Small intestine (tissue), 7 donors: ENCODE measurements at regions not wholly inside any gene's neighbourhood (a gene's known extent, or its start where the extent isn't known, plus 50 kb on each side); places are given as distances from the start of the nearest gene placed in this dataset.

Experiments used
- DNase-seq, 2 donors: peaks; one replicate each; pipeline versions ENCODE4 v3.0.0 to v3.0.0-alpha.2; 2013
- FAIRE-seq: peaks from 2 replicates; lab custom pipeline; 2012; peaks lifted over from hg19 to GRCh38; lab: Jason Lieb, UNC
- H3K27ac ChIP-seq, 3 donors: one replicate each; pipeline ENCODE4 v1.5.1; 2013; ENCODE audit warnings: low read length in 2 of 3, mild to moderate bottlenecking in 2 of 3, control low read depth in 1 of 3, inconsistent platforms in 1 of 3, low read depth in 1 of 3, moderate library complexity in 1 of 3
- H3K27me3 ChIP-seq, 3 donors: one replicate each; pipeline ENCODE4 v1.6.1; 2013; ENCODE audit warnings: low read length in 3 of 3, inconsistent platforms in 1 of 3; ENCODE audit not compliant: control insufficient read depth in 3 of 3, insufficient read depth in 3 of 3
- H3K36me3 ChIP-seq, 3 donors: one replicate each; pipeline ENCODE4 v1.6.1; 2013; ENCODE audit warnings: low read length in 3 of 3, inconsistent platforms in 1 of 3, low read depth in 1 of 3, mild to moderate bottlenecking in 1 of 3, moderate library complexity in 1 of 3; ENCODE audit not compliant: control insufficient read depth in 3 of 3, insufficient read depth in 2 of 3
- H3K4me1 ChIP-seq, 3 donors: one replicate each; pipeline ENCODE4 v1.6.1; 2013; ENCODE audit warnings: low read length in 2 of 3, inconsistent platforms in 1 of 3, low read depth in 1 of 3, mild to moderate bottlenecking in 1 of 3, moderate library complexity in 1 of 3; ENCODE audit not compliant: control insufficient read depth in 3 of 3, insufficient read depth in 2 of 3
- H3K4me3 ChIP-seq, 3 donors: one replicate each; pipeline ENCODE4 v1.5.1; 2013; ENCODE audit warnings: low read length in 3 of 3, control low read depth in 1 of 3, inconsistent platforms in 1 of 3, low read depth in 1 of 3, mild to moderate bottlenecking in 1 of 3, moderate library complexity in 1 of 3
- H3K9me3 ChIP-seq, 2 donors: one replicate each; pipeline ENCODE4 v1.6.1; 2013; ENCODE audit warnings: low read depth in 1 of 2, low read length in 1 of 2; ENCODE audit not compliant: control insufficient read depth in 2 of 2, insufficient read depth in 1 of 2
- WGBS, 3 donors: extraction: QIAGEN DNeasy Blood & Tissue Kit; methylation state at CpG; one replicate each; pipeline ENCODE4 v1.1.7; 2013; 5-methylcytosine and 5-hydroxymethylcytosine counted together
- donor health status: healthy with polysubstance abuse.
- donor health status: control.
- donor health status: control.
- donor health status: Bipolar disorder and iron deficiency.
- donor health status: healthy.

- 81 to 82% (median 82%) methylated on average over 9 of the region's 9 CpGs for WGBS, 3 donors
- Histone ChIP-seq H3K27me3 (no peaks in the 10 kb centered on the region), H3K36me3 (no peaks in the 10 kb centered on the region), H3K9me3 (no peaks in the 10 kb centered on the region), H3K4me3 (no peak overlapping the region), H3K27ac (no peak overlapping the region), H3K4me1 (no peaks in the 10 kb centered on the region)
- FAIRE-seq (no peak), DNase-seq (no peak)
Measured at GRCh38 chr1:4324525-4324924, 329.9 kb upstream of the AJAP1 start.

GRCh38 chr1:4327142-4327541 lies 327.3 kb upstream of the AJAP1 start:
- DNase-seq, result no peak
- H3K9me3 ChIP-seq, result no peaks in the 10 kb centered on the region
- FAIRE-seq, result no peak
- no peak overlapping the region for H3K27ac ChIP-seq
- no peaks in the 10 kb centered on the region for H3K4me1 ChIP-seq
- H3K36me3 ChIP-seq, result no peaks in the 10 kb centered on the region
- H3K4me3 ChIP-seq, result no peak overlapping the region
- H3K27me3 ChIP-seq, result no peaks in the 10 kb centered on the region
- WGBS, 3 donors, result 50 to 64% (median 58%) methylated on average over 2 of the region's 2 CpGs

- no peaks in the 10 kb centered on the region for H3K9me3 ChIP-seq
- H3K36me3 ChIP-seq, result no peaks in the 10 kb centered on the region
- H3K4me1 ChIP-seq, result no peaks in the 10 kb centered on the region
- no peak overlapping the region for H3K4me3 ChIP-seq
- 54 to 71% (median 67%) methylated on average over 10 of the region's 10 CpGs for WGBS, 3 donors
- DNase-seq, result no peak
- H3K27ac ChIP-seq, result no peak overlapping the region
- FAIRE-seq, result no peak
- H3K27me3 ChIP-seq, result no peaks in the 10 kb centered on the region
Measured at GRCh38 chr1:4328402-4329071, 325.9 kb upstream of the AJAP1 start.

- peaks cover 0 to 4% of the 10 kb centered on the region in 2 donors for H3K9me3 ChIP-seq
- no peak for DNase-seq
- H3K27ac ChIP-seq, result no peak overlapping the region
- H3K36me3 ChIP-seq, result no peaks in the 10 kb centered on the region
- no peak for FAIRE-seq
- peaks cover 0 to 1% (median 0%) of the 10 kb centered on the region in 3 donors for H3K27me3 ChIP-seq
- H3K4me3 ChIP-seq, result no peak overlapping the region
- H3K4me1 ChIP-seq, result no peaks in the 10 kb centered on the region
- 79 to 84% (median 79%) methylated on average over 23 of the region's 23 CpGs for WGBS, 3 donors
Measured at GRCh38 chr1:4330805-4331766, 323.3 kb upstream of the AJAP1 start.

GRCh38 chr1:4331767-4332163 lies 322.6 kb upstream of the AJAP1 start:
- WGBS, 3 donors, result 87 to 94% (median 92%) methylated on average over 20 of the region's 20 CpGs
- Histone ChIP-seq H3K36me3 (no peaks in the 10 kb centered on the region), H3K27ac (no peak overlapping the region), H3K4me3 (no peak overlapping the region), H3K27me3 (peaks cover 0 to 1% (median 0%) of the 10 kb centered on the region in 3 donors), H3K4me1 (no peaks in the 10 kb centered on the region), H3K9me3 (peaks cover 0 to 4% of the 10 kb centered on the region in 2 donors)
- DNase-seq, result no peak
- FAIRE-seq, result no peak

GRCh38 chr1:4336507-4336906 lies 317.9 kb upstream of the AJAP1 start:
- 82 to 93% (median 88%) methylated on average over 3 of the region's 3 CpGs for WGBS, 3 donors
- no peak for FAIRE-seq

GRCh38 chr1:4341421-4341820 lies 313.0 kb upstream of the AJAP1 start:
- Histone ChIP-seq H3K27me3 (no peaks in the 10 kb centered on the region), H3K4me3 (no peak overlapping the region), H3K9me3 (no peaks in the 10 kb centered on the region), H3K4me1 (no peaks in the 10 kb centered on the region), H3K36me3 (no peaks in the 10 kb centered on the region), H3K27ac (no peak overlapping the region)
- 64 to 89% (median 70%) methylated on average over 8 of the region's 8 CpGs for WGBS, 3 donors
- no peak for FAIRE-seq
- DNase-seq, result no peak

More at GRCh38 chr1:4336507-4336906, 317.9 kb upstream of the AJAP1 start:
- Histone ChIP-seq H3K36me3 (no peaks in the 10 kb centered on the region), H3K27ac (no peak overlapping the region), H3K27me3 (peaks cover 0 to 1% (median 0%) of the 10 kb centered on the region in 3 donors), H3K4me1 (no peaks in the 10 kb centered on the region), H3K4me3 (no peak overlapping the region), H3K9me3 (peaks cover 0 to 4% of the 10 kb centered on the region in 2 donors)
- DNase-seq, result no peak

- no peaks in the 10 kb centered on the region for H3K27me3 ChIP-seq
- no peak overlapping the region for H3K27ac ChIP-seq
- WGBS, 3 donors, result 74 to 83% (median 82%) methylated on average over 18 of the region's 18 CpGs
- DNase-seq (no peak), FAIRE-seq (no peak)
- no peaks in the 10 kb centered on the region for H3K4me1 ChIP-seq
- H3K36me3 ChIP-seq, result no peaks in the 10 kb centered on the region
- H3K4me3 ChIP-seq, result no peak overlapping the region
- no peaks in the 10 kb centered on the region for H3K9me3 ChIP-seq
Measured at GRCh38 chr1:4344065-4344732, 310.2 kb upstream of the AJAP1 start.
